WTC11 (cell line): ENCODE measurements at regions not wholly inside any gene's neighbourhood (a gene's known extent, or its start where the extent isn't known, plus 50 kb on each side); places are given as distances from the start of the nearest gene placed in this dataset.

Experiments used
- FOXP1 ChIP-seq: sonication (generic); formaldehyde crosslinking; IDR thresholded peaks from 2 replicates; pipeline ENCODE4 v1.8.0; 2022; ENCODE audit warnings: missing genetic modification reagents, mild to moderate bottlenecking, moderate library complexity, borderline replicate concordance
- NR3C1 ChIP-seq: sonication (generic); formaldehyde crosslinking; conservative IDR thresholded peaks from 2 replicates; pipeline ENCODE4 v1.8.1; 2023; ENCODE audit warnings: low read depth, mild to moderate bottlenecking, missing genetic modification reagents
- ZNF232 ChIP-seq: sonication (generic); formaldehyde crosslinking; IDR thresholded peaks from 2 replicates; pipeline ENCODE4 v1.8.0; 2022; ENCODE audit warnings: mild to moderate bottlenecking, missing genetic modification reagents
- TF ChIP-seq, protein P1 (sequence below): fragments of 200-600 bp; IDR thresholded peaks from 2 replicates; pipeline ENCODE4 v1.8.0; 2022; ENCODE audit warnings: antibody characterized with exemption
- TF ChIP-seq, protein P2 (sequence below): sonication (generic); formaldehyde crosslinking; IDR thresholded peaks from 2 replicates; pipeline ENCODE4 v1.8.1; 2023; ENCODE audit warnings: mild to moderate bottlenecking, missing genetic modification reagents

DNA sequence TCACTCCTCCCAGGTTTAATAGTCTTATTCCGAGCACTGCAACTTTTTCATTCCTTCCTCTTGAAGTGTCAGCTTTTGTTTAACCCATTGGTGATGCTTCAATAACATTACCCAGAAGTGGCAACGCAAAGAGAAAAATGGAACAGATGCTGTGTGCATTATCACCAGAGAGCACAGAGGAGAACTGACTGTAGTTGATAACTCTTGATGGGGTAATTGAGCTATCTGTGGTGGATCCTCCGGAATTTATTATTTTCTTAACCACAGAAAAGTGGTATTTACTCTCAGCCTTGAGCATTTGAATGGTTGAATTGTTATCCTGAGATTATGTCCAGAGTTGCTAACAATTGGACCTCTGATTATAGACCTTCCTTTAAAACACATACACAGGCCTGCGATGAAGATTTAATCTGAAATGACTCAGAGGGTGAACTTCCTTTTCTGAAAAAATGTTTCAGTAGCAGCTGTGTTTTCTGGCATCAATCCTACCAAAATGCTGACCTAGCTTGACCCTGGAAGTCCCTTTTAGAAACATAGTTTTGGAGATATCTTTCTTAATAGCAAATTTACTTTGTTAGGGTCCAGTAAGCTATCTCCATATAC lies 1584.4 kb upstream of the LRRTM3 start:
- TF ChIP-seq, protein P1, sequence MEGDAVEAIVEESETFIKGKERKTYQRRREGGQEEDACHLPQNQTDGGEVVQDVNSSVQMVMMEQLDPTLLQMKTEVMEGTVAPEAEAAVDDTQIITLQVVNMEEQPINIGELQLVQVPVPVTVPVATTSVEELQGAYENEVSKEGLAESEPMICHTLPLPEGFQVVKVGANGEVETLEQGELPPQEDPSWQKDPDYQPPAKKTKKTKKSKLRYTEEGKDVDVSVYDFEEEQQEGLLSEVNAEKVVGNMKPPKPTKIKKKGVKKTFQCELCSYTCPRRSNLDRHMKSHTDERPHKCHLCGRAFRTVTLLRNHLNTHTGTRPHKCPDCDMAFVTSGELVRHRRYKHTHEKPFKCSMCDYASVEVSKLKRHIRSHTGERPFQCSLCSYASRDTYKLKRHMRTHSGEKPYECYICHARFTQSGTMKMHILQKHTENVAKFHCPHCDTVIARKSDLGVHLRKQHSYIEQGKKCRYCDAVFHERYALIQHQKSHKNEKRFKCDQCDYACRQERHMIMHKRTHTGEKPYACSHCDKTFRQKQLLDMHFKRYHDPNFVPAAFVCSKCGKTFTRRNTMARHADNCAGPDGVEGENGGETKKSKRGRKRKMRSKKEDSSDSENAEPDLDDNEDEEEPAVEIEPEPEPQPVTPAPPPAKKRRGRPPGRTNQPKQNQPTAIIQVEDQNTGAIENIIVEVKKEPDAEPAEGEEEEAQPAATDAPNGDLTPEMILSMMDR = no peak
- TF ChIP-seq ZNF232 (CRISPR knock-in tag) (no peak), FOXP1 (CRISPR knock-in tag) (no peak), NR3C1 (CRISPR knock-in tag) (no peak)
- TF ChIP-seq, protein P2, sequence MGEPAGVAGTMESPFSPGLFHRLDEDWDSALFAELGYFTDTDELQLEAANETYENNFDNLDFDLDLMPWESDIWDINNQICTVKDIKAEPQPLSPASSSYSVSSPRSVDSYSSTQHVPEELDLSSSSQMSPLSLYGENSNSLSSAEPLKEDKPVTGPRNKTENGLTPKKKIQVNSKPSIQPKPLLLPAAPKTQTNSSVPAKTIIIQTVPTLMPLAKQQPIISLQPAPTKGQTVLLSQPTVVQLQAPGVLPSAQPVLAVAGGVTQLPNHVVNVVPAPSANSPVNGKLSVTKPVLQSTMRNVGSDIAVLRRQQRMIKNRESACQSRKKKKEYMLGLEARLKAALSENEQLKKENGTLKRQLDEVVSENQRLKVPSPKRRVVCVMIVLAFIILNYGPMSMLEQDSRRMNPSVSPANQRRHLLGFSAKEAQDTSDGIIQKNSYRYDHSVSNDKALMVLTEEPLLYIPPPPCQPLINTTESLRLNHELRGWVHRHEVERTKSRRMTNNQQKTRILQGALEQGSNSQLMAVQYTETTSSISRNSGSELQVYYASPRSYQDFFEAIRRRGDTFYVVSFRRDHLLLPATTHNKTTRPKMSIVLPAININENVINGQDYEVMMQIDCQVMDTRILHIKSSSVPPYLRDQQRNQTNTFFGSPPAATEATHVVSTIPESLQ (CRISPR knock-in tag) = no peak
